Panc1 (cell line): ENCODE measurements at regions not wholly inside any gene's neighbourhood (a gene's known extent, or its start where the extent isn't known, plus 50 kb on each side); places are given as distances from the start of the nearest gene placed in this dataset.

ENCODE experiments used
- ATAC-seq: fragments of 200-7000 bp; cut with Tn5 transposase; 2 replicates; pipeline ENCODE4 v1.9.1; 2020; ENCODE audit warnings: mild to moderate bottlenecking, moderate library complexity
- BruUV-seq: library from RNA; stranded (reverse); fragments of 400-500 nt; replicated peaks from 2 replicates; lab custom pipeline; 2021; lab: Mats Ljungman, UMichigan
- CTCF ChIA-PET: fragments of 300-600 bp; sonication (Branson Sonifier 250); formaldehyde crosslinking; loops from one replicate; lab custom pipeline; 2022; ENCODE audit warnings: antibody characterized with exemption; lab: Charles Lee
- POLR2A ChIA-PET: fragments of 300-600 bp; sonication (Branson Sonifier 250); formaldehyde crosslinking; loops from one replicate; lab custom pipeline; 2022; ENCODE audit warnings: antibody characterized with exemption; lab: Charles Lee
- DNase-seq: peaks from one replicate; pipeline ENCODE4 v3.0.0-alpha.2; 2010; ENCODE audit warnings: low read depth, low spot score
- H3K27ac ChIP-seq: 2 replicates; pipeline ENCODE4 v1.5.1; 2011; ENCODE audit warnings: mild to moderate bottlenecking, low read length, inconsistent platforms
- H3K27me3 ChIP-seq: fragments of 200-500 bp; sonication (Bioruptor generic); 2 replicates; pipeline ENCODE4 v1.6.0; 2014; ENCODE audit warnings: low read length, inconsistent platforms; ENCODE audit not compliant: control insufficient read depth, insufficient read depth
- H3K36me3 ChIP-seq: fragments of 200-500 bp; sonication (Bioruptor generic); 2 replicates; pipeline ENCODE4 v1.5.1; 2014; ENCODE audit warnings: inconsistent platforms, mild to moderate bottlenecking, low read length, moderate library complexity; ENCODE audit not compliant: control insufficient read depth, insufficient read depth
- H3K4me1 ChIP-seq: 2 replicates; pipeline ENCODE4 v1.5.1; 2011; ENCODE audit warnings: inconsistent platforms, mild to moderate bottlenecking, low read length, moderate library complexity; ENCODE audit not compliant: control insufficient read depth, insufficient read depth
- H3K4me3 ChIP-seq, 2 experiments: 2 replicates each; pipeline ENCODE4 v1.5.1; 2011 to 2012; ENCODE audit warnings: low read depth in 2 of 2, low read length in 2 of 2, mild to moderate bottlenecking in 2 of 2, inconsistent platforms in 1 of 2, moderate library complexity in 1 of 2
- H3K9me3 ChIP-seq: fragments of 200-500 bp; sonication (Bioruptor generic); 2 replicates; pipeline ENCODE4 v1.5.1; 2014; ENCODE audit warnings: low read depth, mild to moderate bottlenecking, inconsistent platforms, low read length, moderate library complexity; ENCODE audit not compliant: control insufficient read depth, insufficient read depth
- CTCF ChIP-seq: fragments of 450-650 bp; IDR thresholded peaks from 2 replicates; pipeline ENCODE4 v1.5.1; 2017; ENCODE audit warnings: mild to moderate bottlenecking
- POLR2AphosphoS5 ChIP-seq: IDR thresholded peaks from 2 replicates; pipeline ENCODE4 v1.6.1; 2012; ENCODE audit warnings: mild to moderate bottlenecking, low read depth, low read length, moderate library complexity
- REST ChIP-seq, 2 experiments: IDR thresholded peaks; 2 replicates each; pipeline ENCODE4 v1.6.1; 2011 to 2012; ENCODE audit warnings: low read depth in 2 of 2, control low read depth in 1 of 2, low read length in 1 of 2, mild to moderate bottlenecking in 1 of 2, moderate library complexity in 1 of 2; ENCODE audit not compliant: insufficient read depth in 1 of 2
- SIN3A ChIP-seq: IDR thresholded peaks from 2 replicates; pipeline ENCODE4 v1.6.1; 2012; ENCODE audit warnings: low read depth, mild to moderate bottlenecking, low read length, moderate library complexity, borderline replicate concordance; ENCODE audit not compliant: insufficient read depth
- TCF7L2 ChIP-seq: IDR thresholded peaks from 2 replicates; pipeline ENCODE4 v1.6.1; 2011; ENCODE audit warnings: mild to moderate bottlenecking, low read depth, low read length, inconsistent platforms
- in situ Hi-C: cut with HindIII; loops from 2 replicates; pipeline ENCODE4 v1.10.0; 2016; ENCODE audit warnings: low sequenced_read_pairs, low pct_unique_long_range_greater_than_20kb
- intact Hi-C: fragments of 100-400 bp; cut with micrococcal nuclease; formaldehyde crosslinking; loops from one replicate; pipeline ENCODE4 v1.10.0; 2022; ENCODE audit not compliant: unreplicated experiment

GRCh38 chr2:5339473-5339872, 352.7 kb upstream of the SOX11 start:
- no peaks in the 10 kb centered on the region for H3K4me1 ChIP-seq
- DNase-seq (no peak), ATAC-seq (no peak)
- in situ Hi-C loops, result no loop called here
- H3K27me3 ChIP-seq, result no peaks in the 10 kb centered on the region
- intact Hi-C loops, result no loop called here
- H3K36me3 ChIP-seq, result no peaks in the 10 kb centered on the region
- TF ChIP-seq CTCF (no peak), TCF7L2 (no peak), POLR2AphosphoS5 (no peak), SIN3A (no peak), REST (IDR thresholded peaks at IDR 0.05; ENCODE audit: insufficient read depth in 1 of 2, low read depth in 2 of 2, low read length in 1 of 2) (no peak)
- H3K27ac ChIP-seq, result no peak overlapping the region
- no peaks in the 10 kb centered on the region for H3K9me3 ChIP-seq
- no TSS peak for BruUV-seq
- no peak overlapping the region for H3K4me3 ChIP-seq
- ChIA-PET POLR2A (no interaction called here), CTCF (no interaction called here)

GRCh38 chr2:5343785-5344335, 348.3 kb upstream of the SOX11 start:
- Histone ChIP-seq H3K27ac (no peak overlapping the region), H3K4me3 (no peak overlapping the region), H3K36me3 (no peaks in the 10 kb centered on the region), H3K4me1 (no peaks in the 10 kb centered on the region), H3K9me3 (no peaks in the 10 kb centered on the region), H3K27me3 (no peaks in the 10 kb centered on the region)
- no peak for TF ChIP-seq REST (IDR thresholded peaks at IDR 0.05; ENCODE audit: insufficient read depth in 1 of 2, low read depth in 2 of 2, low read length in 1 of 2)
- no peak for TF ChIP-seq TCF7L2
- ChIA-PET CTCF (no interaction called here), POLR2A (no interaction called here)
- no peak for DNase-seq
- intact Hi-C loops (no loop called here), in situ Hi-C loops (no loop called here)
- BruUV-seq, result no TSS peak
- ATAC-seq, result no peak
